T-helper 1 cell treated with Interleukin-12 subunit alpha and Interleukin-12 subunit beta and Interleukin-4 antibody, amounts not matched to agents 30 μg/mL and 1 μg/mL, for 36 hours (primary cell): ENCODE measurements at regions not wholly inside any gene's neighbourhood (a gene's known extent, or its start where the extent isn't known, plus 50 kb on each side); places are given as distances from the start of the nearest gene placed in this dataset.

Source experiments
- H3K27ac Mint-ChIP-seq: one replicate; pipeline ENCODE4 v1.8.0; 2021; ENCODE audit warnings: mild to moderate bottlenecking, mixed read lengths
- H3K27me3 Mint-ChIP-seq: one replicate; pipeline ENCODE4 v1.8.0; 2021; ENCODE audit warnings: low read depth, mixed read lengths
- H3K36me3 Mint-ChIP-seq: one replicate; pipeline ENCODE4 v1.8.0; 2021; ENCODE audit warnings: low read depth, mixed read lengths
- H3K4me1 Mint-ChIP-seq: one replicate; pipeline ENCODE4 v1.8.0; 2021; ENCODE audit warnings: low read depth, mixed read lengths
- H3K4me3 Mint-ChIP-seq: one replicate; pipeline ENCODE4 v1.8.0; 2021; ENCODE audit warnings: mild to moderate bottlenecking, moderate library complexity, mixed read lengths
- H3K9me3 Mint-ChIP-seq: one replicate; pipeline ENCODE4 v1.8.0; 2021; ENCODE audit warnings: mixed read lengths

- Mint-ChIP-seq H3K4me1 (no peaks in the 10 kb centered on the region), H3K27ac (no peak overlapping the region), H3K9me3 (no peaks in the 10 kb centered on the region), H3K4me3 (no peak overlapping the region), H3K27me3 (peaks cover 4% of the 10 kb centered on the region), H3K36me3 (no peaks in the 10 kb centered on the region)
Observed at GRCh38 chr7:33711231-33712019, 193.9 kb upstream of the BMPER start.

- H3K27me3 Mint-ChIP-seq = peaks cover 4% of the 10 kb centered on the region
- no peak overlapping the region for H3K27ac Mint-ChIP-seq
- no peak overlapping the region for H3K4me3 Mint-ChIP-seq
- no peaks in the 10 kb centered on the region for H3K4me1 Mint-ChIP-seq
- no peaks in the 10 kb centered on the region for H3K36me3 Mint-ChIP-seq
- no peaks in the 10 kb centered on the region for H3K9me3 Mint-ChIP-seq
Observed at GRCh38 chr7:33712020-33712414, 193.3 kb upstream of the BMPER start.

GRCh38 chr7:33714208-33714607, 191.1 kb upstream of the BMPER start:
- H3K27me3 Mint-ChIP-seq = peaks cover 4% of the 10 kb centered on the region
- H3K4me1 Mint-ChIP-seq = no peaks in the 10 kb centered on the region
- H3K27ac Mint-ChIP-seq = no peak overlapping the region
- no peak overlapping the region for H3K4me3 Mint-ChIP-seq
- H3K36me3 Mint-ChIP-seq = no peaks in the 10 kb centered on the region
- no peaks in the 10 kb centered on the region for H3K9me3 Mint-ChIP-seq

GRCh38 chr7:33716581-33717477, 188.5 kb upstream of the BMPER start:
- Mint-ChIP-seq H3K4me1 (no peaks in the 10 kb centered on the region), H3K27ac (no peak overlapping the region), H3K27me3 (peaks cover 4% of the 10 kb centered on the region), H3K9me3 (no peaks in the 10 kb centered on the region), H3K36me3 (no peaks in the 10 kb centered on the region), H3K4me3 (no peak overlapping the region)

- Mint-ChIP-seq H3K4me3 (no peak overlapping the region), H3K36me3 (no peaks in the 10 kb centered on the region), H3K27ac (no peak overlapping the region), H3K9me3 (no peaks in the 10 kb centered on the region), H3K27me3 (peaks cover 4% of the 10 kb centered on the region), H3K4me1 (no peaks in the 10 kb centered on the region)
Observed at GRCh38 chr7:33719059-33719581, 186.2 kb upstream of the BMPER start.

GRCh38 chr7:33720139-33720538, 185.2 kb upstream of the BMPER start:
- H3K9me3 Mint-ChIP-seq = no peaks in the 10 kb centered on the region
- H3K4me3 Mint-ChIP-seq = no peak overlapping the region
- peaks cover under 1% of the 10 kb centered on the region for H3K27me3 Mint-ChIP-seq

GRCh38 chr7:33720870-33721269, 184.5 kb upstream of the BMPER start:
- Mint-ChIP-seq H3K36me3 (no peaks in the 10 kb centered on the region), H3K4me3 (no peak overlapping the region), H3K4me1 (no peaks in the 10 kb centered on the region), H3K27me3 (no peaks in the 10 kb centered on the region), H3K27ac (no peak overlapping the region), H3K9me3 (no peaks in the 10 kb centered on the region)

More at GRCh38 chr7:33720139-33720538, 185.2 kb upstream of the BMPER start:
- H3K36me3 Mint-ChIP-seq = no peaks in the 10 kb centered on the region
- H3K4me1 Mint-ChIP-seq = no peaks in the 10 kb centered on the region
- H3K27ac Mint-ChIP-seq = no peak overlapping the region

GRCh38 chr7:33721895-33722294, 183.4 kb upstream of the BMPER start:
- H3K36me3 Mint-ChIP-seq = no peaks in the 10 kb centered on the region
- no peaks in the 10 kb centered on the region for H3K4me1 Mint-ChIP-seq
- no peaks in the 10 kb centered on the region for H3K27me3 Mint-ChIP-seq
- H3K4me3 Mint-ChIP-seq = no peak overlapping the region
- no peak overlapping the region for H3K27ac Mint-ChIP-seq
- H3K9me3 Mint-ChIP-seq = no peaks in the 10 kb centered on the region

GRCh38 chr7:33722383-33723101, 182.8 kb upstream of the BMPER start:
- no peak overlapping the region for H3K4me3 Mint-ChIP-seq
- no peaks in the 10 kb centered on the region for H3K27me3 Mint-ChIP-seq
- H3K27ac Mint-ChIP-seq = no peak overlapping the region
- no peaks in the 10 kb centered on the region for H3K36me3 Mint-ChIP-seq
- H3K4me1 Mint-ChIP-seq = no peaks in the 10 kb centered on the region
- H3K9me3 Mint-ChIP-seq = no peaks in the 10 kb centered on the region

GRCh38 chr7:33724201-33724600, 181.1 kb upstream of the BMPER start:
- no peaks in the 10 kb centered on the region for H3K9me3 Mint-ChIP-seq
- H3K27me3 Mint-ChIP-seq = no peaks in the 10 kb centered on the region
- no peaks in the 10 kb centered on the region for H3K36me3 Mint-ChIP-seq
- H3K4me1 Mint-ChIP-seq = no peaks in the 10 kb centered on the region
- H3K4me3 Mint-ChIP-seq = no peak overlapping the region
- no peak overlapping the region for H3K27ac Mint-ChIP-seq

- Mint-ChIP-seq H3K9me3 (no peaks in the 10 kb centered on the region), H3K4me3 (no peak overlapping the region), H3K4me1 (no peaks in the 10 kb centered on the region), H3K27ac (no peak overlapping the region), H3K27me3 (no peaks in the 10 kb centered on the region), H3K36me3 (no peaks in the 10 kb centered on the region)
Observed at GRCh38 chr7:33725111-33726025, 180.0 kb upstream of the BMPER start.

GRCh38 chr7:33726582-33726981, 178.8 kb upstream of the BMPER start:
- no peaks in the 10 kb centered on the region for H3K27me3 Mint-ChIP-seq
- H3K36me3 Mint-ChIP-seq = no peaks in the 10 kb centered on the region
- no peak overlapping the region for H3K27ac Mint-ChIP-seq
- H3K4me3 Mint-ChIP-seq = no peak overlapping the region
- H3K4me1 Mint-ChIP-seq = no peaks in the 10 kb centered on the region
- no peaks in the 10 kb centered on the region for H3K9me3 Mint-ChIP-seq

GRCh38 chr7:33727315-33727714, 178.0 kb upstream of the BMPER start:
- H3K27me3 Mint-ChIP-seq = no peaks in the 10 kb centered on the region
- no peaks in the 10 kb centered on the region for H3K9me3 Mint-ChIP-seq
- H3K4me3 Mint-ChIP-seq = no peak overlapping the region
- no peaks in the 10 kb centered on the region for H3K36me3 Mint-ChIP-seq
- H3K27ac Mint-ChIP-seq = no peak overlapping the region
- no peaks in the 10 kb centered on the region for H3K4me1 Mint-ChIP-seq
